HG02840 (cell line): ENCODE measurements at regions not wholly inside any gene's neighbourhood (a gene's known extent, or its start where the extent isn't known, plus 50 kb on each side); places are given as distances from the start of the nearest gene placed in this dataset.
"Not testable (repeated sequence)": the region's sequence is repeated elsewhere in the genome, so short reads cannot be mapped to it uniquely, and the experiment has no call there.

Source experiments
- ATAC-seq: cut with Tn5 transposase; IDR thresholded peaks from one replicate; pipeline ENCODE4 v1.9.1; 2021; ENCODE audit warnings: mild to moderate bottlenecking, moderate library complexity, moderate number of reproducible peaks; ENCODE audit not compliant: unreplicated experiment, low FRiP score

DNA sequence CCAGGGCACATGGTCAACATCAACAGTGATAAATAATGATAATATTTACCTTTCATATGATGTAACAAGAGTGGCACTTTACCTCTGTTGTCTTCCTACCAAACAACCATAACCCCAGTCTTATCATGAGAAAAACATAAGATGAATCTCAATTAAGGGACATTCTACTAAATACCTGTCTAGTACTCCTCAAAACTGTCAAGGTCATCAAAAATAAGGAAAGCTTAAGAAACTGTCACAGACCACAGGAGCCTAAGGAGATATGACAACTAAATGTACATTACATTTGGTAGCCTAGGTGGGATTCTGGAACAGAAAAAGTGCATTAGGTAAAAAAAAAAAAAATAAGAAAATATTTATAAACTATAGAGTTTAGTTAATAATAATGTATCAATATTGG is 118.1 kb downstream of the CCDC34 start:
- ATAC-seq, result no peak

- no peak for ATAC-seq
Observed at GRCh38 chr11:27242591-27242990, 120.4 kb downstream of the CCDC34 start.

- no peak for ATAC-seq
Observed at GRCh38 chr11:27241311-27242122, 121.5 kb downstream of the CCDC34 start.

DNA sequence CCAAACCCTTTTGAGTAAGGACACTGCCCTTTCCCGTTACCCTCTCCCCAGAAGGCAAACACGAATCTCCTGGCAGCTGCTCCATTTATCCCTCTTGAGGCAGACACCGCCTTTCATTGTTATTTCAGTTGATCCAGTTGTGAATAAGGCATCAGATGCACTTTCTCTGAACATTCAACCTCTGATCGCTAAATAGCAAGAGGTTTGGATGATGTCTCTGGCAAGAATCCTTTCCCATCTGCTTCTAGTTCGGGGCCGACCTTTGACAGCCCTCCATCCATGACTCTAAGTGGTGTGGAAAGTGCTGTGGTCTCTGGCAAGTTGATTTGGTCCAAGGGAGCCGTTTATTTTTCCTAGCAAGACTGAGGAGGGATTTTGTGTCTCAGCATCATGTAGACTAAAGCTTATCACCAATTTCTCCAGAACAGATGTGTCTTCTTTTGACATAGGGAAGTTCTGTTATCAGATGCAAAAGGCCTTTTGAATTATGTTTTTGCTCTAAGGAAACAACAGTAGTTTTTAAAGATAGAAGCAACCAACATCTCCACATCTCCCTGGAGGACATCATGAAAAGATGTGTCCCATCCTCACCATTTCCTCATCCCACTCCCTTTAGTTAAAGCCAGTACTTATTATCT is 123.6 kb downstream of the CCDC34 start:
- ATAC-seq, result no peak

- no peak for ATAC-seq
Observed at GRCh38 chr11:27238811-27239210, 124.2 kb downstream of the CCDC34 start.

GRCh38 chr11:27237643-27238042 is 125.4 kb downstream of the CCDC34 start:
- no peak for ATAC-seq

GRCh38 chr11:27234961-27235360 is 128.1 kb downstream of the CCDC34 start:
- no peak for ATAC-seq

DNA sequence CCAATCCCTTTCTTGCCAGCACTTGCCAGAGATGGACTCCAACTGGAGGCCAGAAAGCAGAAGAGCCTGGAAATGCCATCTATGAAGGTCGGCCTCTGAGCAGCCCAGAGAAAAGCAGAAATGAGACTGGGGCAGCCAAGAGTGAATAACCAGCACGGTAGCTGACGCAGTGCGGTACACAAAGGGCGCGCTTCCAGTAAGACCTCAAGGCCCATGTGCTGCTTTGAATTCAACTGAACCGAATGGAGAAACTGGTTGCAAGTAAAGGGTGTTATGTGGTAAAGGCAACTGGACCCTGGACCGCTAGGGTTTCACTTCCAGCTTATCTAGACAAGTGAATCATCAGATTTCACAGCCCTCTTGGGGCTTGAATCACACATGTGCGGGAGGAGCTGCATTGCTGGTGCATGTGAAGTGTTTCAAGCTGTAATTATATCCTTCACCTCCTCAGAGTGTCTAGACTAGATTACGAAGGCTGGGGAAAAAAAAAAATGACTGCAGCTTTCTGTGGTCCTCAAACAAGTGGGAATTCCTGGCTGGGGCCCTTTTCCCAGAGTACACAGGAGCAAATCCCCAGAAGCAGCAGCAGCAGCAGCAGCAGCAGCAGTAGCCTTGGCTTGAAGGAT is 128.9 kb downstream of the CCDC34 start:
- ATAC-seq, result peak; percentile 97

DNA sequence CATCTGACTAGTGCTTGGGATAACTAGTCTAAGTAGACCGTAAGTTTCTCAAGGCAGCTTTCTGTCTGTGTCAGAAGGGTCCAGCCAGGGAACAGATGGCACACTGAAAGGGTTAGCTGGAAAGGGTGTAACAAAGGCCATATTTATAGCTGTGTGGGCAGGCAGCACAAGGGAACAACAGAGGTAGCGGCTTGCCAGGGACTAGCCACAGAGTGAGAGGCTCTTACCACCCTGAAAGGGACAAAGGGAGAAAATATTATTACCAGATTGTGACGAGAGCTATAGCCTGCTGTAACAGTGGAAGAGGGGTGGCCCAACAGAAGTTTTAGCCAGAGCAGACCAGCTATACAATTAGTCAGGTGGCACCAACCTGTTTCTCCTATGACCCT is 129.4 kb downstream of the CCDC34 start:
- ATAC-seq, result peak; percentile 5

- ATAC-seq, result no peak
Observed at GRCh38 chr11:27231530-27231929, 131.5 kb downstream of the CCDC34 start.

DNA sequence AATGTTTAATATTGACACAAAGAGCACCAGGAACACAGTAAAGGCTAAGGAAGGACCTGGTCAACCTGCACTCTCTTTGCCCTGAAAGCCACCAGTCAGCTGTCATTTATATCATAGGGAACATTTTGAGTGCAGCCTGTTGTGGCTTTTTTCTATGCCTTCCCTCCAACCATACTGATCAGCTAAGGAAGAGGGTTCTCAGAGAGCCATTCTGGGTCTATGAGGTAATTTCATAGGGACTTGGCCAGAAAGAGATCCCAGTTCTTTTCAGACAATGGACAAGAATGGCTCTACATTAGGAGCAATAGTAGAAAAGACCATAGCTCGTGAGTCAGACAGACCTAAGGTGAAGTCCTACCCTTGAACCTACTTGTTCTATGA is 132.8 kb downstream of the CCDC34 start:
- ATAC-seq, result no peak

GRCh38 chr11:27229511-27230191 is 133.4 kb downstream of the CCDC34 start:
- no peak for ATAC-seq

- ATAC-seq, result no peak
Observed at GRCh38 chr11:27228906-27229290, 134.1 kb downstream of the CCDC34 start.

DNA sequence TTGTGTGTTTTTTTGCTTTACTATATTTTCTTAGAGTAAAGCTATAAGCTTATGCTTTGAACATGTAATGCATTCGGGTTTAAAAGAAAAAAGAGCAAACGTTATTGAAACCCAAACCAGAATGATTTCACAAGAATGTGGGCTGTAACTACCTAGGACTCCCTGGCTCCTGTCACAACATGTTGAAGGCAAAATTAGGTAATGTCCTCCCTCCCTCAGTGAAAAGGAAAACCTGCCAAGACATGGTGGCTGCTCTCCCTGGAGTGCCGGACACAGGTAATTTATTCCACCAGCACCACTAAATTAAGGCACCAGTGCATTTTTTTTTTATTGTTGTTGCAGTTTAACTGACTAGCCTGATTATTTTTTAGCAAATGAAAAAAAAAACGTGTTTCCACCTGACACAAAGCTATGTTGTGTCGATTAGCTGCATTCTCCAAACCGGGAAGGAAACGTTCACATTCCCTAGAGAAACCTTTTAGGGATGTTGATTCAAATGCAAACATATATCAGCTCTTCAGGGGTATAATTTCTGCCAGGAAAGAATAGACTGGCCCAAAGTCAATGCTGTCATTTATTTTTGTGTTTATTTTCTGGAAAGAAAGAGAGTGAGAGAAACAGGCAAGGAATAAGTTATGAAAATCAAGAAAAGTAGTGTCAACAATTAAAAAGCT is 134.6 kb downstream of the CCDC34 start:
- no peak for ATAC-seq

GRCh38 chr11:27227736-27228135 is 135.3 kb downstream of the CCDC34 start:
- ATAC-seq, result no peak

- not testable (repeated sequence) for ATAC-seq
Observed at GRCh38 chr11:27219487-27220039, 143.5 kb downstream of the CCDC34 start.

DNA sequence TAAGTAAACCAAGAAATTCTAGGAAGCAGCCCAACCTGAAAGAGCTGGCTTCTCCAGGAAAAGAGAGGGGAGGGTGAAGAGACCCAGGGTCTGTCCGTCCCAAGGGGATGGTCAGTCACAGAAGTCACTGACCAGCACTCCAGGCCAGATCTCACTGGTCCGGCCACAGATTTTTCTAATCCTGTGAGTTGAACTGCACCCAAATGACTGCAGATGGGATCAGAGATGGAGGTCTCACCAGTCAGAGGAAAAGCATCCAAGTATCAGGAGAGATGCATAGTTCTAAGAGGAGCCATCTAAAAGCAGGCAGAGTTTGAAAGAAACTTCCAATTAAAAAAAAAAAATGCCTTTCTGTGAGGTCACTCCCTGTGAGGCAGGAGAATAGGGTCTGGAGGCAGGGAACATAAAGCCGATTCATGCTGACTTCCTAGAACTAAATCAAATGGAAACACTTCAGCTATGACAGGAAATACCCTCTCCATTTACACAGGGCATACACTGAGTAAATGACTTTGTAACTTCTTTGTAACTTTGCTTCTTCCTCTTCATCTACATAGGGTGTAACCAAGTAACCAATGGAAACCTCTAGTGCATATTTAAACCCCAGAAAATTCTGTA is 144.5 kb downstream of the CCDC34 start:
- ATAC-seq, result no peak

GRCh38 chr11:27217948-27218420 is 145.0 kb downstream of the CCDC34 start:
- no peak for ATAC-seq

DNA sequence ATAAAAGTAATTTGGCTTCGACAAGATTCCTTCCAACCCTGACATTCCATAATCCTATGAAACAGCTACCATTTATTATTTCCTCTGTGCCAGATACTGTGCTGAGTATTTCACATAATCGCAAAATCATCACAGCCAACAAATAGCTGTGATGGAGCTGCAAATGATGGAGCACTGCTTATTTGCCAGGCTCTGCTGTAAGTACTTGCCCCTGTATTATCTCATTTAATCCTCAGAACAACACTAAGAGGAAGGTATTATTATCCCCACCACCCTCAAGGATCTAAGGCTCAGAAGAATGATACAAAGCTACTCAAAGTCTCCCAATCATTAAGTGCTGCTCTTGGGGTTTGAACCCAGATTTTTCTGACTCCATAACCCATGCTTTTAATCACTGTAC is 145.5 kb downstream of the CCDC34 start:
- no peak for ATAC-seq
